DOHH2 (cell line): ENCODE measurements at regions not wholly inside any gene's neighbourhood (a gene's known extent, or its start where the extent isn't known, plus 50 kb on each side); places are given as distances from the start of the nearest gene placed in this dataset.

Experiments
- CTCF ChIP-seq: fragments of 200-600 bp; sonication (generic); IDR thresholded peaks from one replicate; pipeline ENCODE4 v1.5.1; 2014; ENCODE audit warnings: antibody characterized with exemption, mild to moderate bottlenecking, low read depth, low read length; ENCODE audit not compliant: poor library complexity, severe bottlenecking
- EZH2phosphoT487 ChIP-seq: fragments of 200-600 bp; sonication (generic); IDR thresholded peaks from 2 replicates; pipeline ENCODE4 v1.6.1; 2017; ENCODE audit warnings: borderline replicate concordance, mild to moderate bottlenecking, antibody characterized with exemption, low read length, moderate library complexity, mixed read lengths

- TF ChIP-seq CTCF (no peak), EZH2phosphoT487 (no peak)
These were observed 637.2 kb downstream of the INHBA start for GRCh38 chr7:41065663-41066062.
